HG03064 (cell line): ENCODE measurements at regions not wholly inside any gene's neighbourhood (a gene's known extent, or its start where the extent isn't known, plus 50 kb on each side); places are given as distances from the start of the nearest gene placed in this dataset.

Experiments used
- ATAC-seq: cut with Tn5 transposase; IDR thresholded peaks from one replicate; pipeline ENCODE4 v1.9.1; 2021; ENCODE audit warnings: low read depth; ENCODE audit not compliant: unreplicated experiment

DNA sequence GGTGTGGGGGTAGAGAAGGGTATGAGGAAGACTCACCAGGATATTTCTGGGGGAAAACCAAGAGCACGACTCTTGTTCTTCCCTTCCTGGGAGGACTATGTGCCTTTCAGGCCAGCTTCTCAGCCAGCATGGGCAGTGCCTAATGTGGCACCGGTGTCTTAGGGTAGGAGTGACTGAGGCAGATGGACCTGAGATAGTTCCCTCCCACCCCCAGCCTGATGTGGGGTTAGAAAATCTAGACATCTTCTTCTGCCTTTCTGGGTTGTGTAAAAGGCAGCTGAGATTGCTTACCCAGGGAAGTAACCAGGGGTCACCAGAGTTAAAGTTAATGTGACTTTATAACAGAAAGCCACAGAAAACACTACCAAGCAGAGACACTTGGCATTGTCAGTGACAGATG is 127.3 kb downstream of the TMA16 start:
- no peak for ATAC-seq

DNA sequence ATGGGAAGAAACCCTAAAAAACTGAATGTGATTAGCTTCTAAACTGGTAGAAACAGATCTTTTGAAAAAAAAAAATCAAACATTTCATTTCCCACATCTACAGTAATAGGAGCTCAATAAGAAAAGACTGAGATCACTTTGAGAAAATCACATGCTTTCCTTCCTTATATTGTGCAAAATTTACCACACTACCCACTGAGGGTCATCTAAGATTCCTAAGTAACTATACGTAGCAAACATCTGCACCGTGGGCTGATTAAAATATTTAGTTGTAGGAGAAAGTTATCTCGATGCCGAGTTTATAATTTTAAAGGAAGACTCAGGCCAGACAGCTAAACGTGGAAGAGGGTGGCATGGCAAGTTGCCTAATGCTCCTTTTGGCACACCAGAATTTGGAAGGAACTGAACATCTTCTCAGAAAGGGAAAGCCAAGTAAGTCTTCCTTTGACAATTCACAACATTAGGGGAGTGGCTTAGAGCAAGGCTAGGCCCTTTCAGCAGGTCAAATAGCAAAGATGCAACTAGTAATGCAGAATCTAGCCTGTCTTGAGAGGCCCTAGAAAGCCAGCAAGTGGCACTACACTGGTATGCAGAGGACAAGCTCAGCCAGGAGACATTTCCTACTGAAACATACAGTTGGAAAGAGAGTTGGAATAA is 128.0 kb downstream of the TMA16 start:
- ATAC-seq: no peak

DNA sequence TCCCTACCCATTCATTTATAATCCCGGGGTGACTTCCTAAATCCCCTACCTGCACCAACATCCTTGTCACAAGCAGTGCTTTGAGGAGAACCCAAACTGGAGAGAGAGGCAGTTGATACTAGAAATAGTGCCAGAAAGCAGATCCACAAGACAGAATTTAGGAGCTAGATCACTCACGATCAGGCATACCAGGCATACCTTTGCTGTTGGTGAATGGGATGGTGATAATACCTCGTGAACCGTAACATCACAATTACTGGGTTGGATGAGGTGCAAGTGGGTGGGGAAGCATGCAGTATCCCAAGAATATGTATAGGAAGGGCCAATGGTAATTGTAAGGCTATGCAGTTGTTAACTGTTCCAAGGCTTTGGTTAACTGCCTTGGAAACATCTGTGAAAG is 129.3 kb downstream of the TMA16 start:
- no peak for ATAC-seq

DNA sequence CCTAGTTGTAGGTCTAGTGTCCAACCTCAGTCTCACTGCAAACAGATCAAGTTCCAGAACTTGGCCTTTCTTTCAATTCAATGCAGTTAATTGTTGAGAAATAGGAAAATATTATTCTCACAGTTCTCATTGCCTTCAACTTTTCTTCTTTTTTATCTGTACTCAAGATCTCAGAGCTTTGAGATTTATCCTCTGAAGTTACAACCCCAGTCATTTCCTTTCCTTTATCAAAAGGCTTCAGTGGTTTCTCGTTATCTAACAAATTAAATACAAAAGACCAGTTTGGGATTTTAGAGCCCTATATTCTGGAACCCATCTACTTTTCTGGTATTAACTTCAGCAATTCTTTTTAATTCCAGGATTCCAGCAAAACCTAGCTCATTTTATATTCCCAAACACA is 130.2 kb downstream of the TMA16 start:
- no peak for ATAC-seq

DNA sequence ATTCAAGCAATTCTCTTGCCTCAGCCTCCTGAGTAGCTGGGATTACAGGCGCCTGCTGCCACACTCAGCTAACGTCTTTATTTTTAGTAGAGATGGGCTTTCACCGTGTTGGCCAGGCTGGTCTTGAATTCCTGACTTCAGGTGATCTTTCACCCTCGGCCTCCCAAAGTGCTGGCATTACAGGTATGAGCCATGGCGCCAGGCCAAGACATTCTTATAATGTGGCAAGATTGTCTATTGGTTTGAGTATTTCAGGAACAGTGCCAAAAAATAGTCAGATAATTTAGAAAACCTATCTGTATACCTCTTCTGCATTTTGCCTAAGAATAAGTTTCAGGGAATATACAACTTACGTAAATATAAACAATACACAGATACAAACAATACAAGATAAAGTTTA is 136.8 kb downstream of the TMA16 start:
- ATAC-seq: no peak

DNA sequence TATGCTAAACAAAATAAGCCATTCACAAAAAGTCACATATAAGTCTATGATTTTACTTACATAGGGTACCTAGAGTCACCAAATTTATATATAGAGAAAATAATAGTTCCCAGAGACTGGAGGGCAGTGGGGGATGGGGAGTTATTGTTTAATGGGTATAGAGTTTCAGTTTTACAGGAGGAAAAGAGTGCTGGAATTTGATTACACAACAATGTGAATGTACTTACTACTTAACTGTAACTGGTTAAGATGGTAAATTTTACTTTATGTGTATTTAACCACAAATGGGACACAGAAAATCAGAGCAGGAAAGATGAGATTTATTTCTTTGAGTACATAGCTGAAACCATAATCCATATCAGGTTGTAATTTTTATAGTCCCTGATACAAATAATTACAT is 144.4 kb downstream of the TMA16 start:
- ATAC-seq: no peak

DNA sequence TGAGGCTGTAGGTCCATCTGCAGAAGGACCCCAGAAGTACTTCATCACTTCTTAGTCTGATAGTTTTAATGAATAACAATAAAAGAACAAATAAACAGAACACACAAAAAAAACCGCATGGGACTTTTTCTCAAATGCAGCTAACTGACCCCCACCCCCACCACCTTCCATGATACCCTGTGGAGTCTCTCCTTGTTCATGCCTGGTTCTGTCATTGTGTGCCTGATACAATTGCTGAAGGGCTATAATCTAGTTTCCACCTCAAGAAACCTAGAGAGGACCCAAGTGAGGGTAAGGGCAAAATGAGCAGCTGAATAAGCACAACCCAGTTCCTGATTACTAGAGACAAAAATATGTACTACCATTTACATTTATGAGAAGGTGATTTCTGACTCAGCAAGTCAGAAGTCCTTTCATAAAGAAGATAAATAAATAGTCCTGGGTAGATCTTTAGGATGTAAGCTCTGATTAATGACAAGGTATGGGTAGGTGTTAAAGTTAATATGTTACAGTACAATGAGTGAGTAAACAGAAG is 155.1 kb downstream of the TMA16 start:
- ATAC-seq: no peak

DNA sequence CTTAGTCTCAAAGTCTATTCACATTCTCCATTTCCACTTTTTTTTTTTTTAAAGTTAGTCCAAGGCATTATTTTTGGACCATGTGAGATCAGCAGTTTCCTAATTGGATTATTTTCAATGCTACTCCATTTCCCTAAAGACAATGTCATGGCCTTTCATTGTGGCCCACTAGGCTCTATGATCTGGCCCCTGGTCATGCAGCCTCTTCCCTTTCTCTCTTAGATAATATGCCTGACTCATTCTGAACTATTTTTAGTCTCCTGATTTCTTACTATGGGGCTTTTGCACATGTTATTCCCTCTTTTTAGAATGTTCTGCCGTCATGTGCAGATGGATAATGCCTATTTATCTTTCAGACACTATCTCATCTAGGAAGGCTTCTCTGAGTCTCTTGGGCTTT is 157.3 kb downstream of the TMA16 start:
- no peak for ATAC-seq

DNA sequence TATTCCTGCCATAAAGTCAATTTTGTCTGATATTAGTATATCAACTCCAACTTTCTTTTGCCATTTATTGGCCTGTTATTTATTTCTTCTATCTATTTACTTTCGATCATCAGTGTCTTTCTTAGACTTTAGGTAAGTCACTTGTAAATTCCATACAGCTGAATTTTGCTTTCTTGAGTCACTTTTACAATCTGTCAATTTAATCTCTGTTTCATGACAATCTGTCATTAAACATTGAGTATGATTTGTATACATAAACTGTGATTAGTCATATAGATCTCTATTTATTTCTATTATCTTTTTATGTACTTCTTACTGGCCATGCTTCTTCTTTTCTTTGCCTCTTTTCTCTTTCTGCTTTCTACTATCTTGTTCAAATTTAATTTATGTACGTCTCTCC is 160.1 kb downstream of the TMA16 start:
- ATAC-seq: no peak

DNA sequence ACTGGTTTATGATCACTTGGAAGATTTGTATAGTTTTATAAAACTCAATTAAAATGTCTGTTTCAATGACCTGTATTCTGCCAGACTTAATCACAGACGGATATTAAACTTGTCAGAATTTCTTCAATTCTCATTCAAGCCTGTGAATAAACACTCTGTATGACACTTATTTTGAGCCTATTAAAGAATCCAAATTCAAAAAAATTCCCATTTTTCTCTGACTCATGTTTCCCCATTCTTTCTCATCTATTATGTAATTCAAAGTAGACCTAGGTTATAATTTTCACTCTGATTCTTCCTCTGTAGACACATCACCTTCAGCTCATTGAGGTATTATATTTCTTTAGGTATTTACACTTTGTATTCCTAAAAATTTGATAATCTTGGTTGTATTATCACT is 166.1 kb downstream of the TMA16 start:
- ATAC-seq: no peak

DNA sequence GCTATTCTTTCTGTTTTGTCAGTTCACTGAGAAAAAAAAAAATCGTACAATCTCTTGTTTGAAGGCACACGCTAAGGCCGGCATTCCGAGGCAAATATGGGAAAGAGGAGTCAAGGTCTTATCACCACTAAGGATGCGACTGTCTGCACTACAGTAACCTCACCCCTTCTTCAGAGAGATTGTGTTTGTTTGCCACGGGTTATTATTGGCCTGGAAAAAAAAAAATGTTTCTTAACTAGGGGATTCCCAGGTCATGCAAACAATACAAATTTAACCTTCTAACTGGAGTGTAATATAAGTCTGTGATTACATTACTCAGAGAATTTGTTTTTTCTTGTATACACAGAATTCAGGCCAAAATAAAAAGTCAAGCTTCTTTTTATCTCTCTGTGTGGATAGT is 168.3 kb downstream of the TMA16 start:
- no peak for ATAC-seq

DNA sequence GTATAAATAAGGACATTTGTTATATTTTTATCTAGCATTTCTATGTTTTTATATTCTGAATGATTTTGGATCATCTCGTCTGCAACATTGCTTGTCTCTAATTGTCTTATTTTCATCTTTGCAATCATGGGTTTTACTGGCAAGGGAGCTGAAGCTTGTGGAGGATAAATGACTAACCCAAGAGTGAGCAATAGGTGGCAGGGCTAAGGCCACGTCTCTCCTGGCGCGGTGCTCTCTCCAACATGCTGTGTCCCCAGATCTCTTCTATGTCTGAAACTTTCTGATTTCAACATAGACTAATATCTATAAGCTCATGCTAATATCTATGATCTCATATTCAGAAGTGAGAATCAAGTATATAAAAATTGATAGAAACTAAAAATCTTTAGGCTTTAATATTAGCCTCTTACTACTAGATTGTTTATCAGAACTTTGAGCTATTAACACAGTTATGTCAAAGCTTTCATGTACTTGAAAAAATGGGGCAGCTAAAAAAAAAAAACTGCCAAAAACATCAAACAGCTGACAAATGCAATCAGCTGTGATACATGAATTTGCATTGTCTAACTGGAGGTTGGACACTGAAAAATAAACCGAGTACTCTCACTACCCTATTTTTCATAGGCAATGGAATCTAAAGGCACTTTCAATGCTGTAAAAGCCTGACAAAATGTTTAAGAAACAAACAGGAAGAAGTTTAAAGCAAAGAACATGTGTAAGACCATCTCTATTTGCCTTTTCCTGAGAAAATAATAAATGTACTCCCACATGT is 169.2 kb downstream of the TMA16 start:
- peak; percentile 77 for ATAC-seq

DNA sequence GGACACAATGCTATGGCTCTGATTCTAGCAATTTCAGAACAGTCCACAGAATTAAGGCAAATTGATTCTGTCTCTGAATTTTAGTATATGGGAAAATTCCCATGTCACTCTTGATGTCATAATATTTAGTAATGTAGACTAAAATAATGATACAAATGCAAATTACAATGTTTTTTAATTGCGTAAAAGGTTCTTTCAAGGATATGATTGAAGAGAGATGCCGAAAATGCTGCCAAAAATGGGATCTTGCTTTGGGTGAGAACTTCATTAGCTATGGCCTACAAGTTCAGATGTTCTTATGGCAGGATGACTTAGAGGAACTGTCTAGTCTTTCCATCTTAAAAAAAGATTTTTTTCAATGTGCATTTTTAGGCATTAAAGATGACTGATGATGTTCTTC is 170.6 kb downstream of the TMA16 start:
- ATAC-seq: no peak

DNA sequence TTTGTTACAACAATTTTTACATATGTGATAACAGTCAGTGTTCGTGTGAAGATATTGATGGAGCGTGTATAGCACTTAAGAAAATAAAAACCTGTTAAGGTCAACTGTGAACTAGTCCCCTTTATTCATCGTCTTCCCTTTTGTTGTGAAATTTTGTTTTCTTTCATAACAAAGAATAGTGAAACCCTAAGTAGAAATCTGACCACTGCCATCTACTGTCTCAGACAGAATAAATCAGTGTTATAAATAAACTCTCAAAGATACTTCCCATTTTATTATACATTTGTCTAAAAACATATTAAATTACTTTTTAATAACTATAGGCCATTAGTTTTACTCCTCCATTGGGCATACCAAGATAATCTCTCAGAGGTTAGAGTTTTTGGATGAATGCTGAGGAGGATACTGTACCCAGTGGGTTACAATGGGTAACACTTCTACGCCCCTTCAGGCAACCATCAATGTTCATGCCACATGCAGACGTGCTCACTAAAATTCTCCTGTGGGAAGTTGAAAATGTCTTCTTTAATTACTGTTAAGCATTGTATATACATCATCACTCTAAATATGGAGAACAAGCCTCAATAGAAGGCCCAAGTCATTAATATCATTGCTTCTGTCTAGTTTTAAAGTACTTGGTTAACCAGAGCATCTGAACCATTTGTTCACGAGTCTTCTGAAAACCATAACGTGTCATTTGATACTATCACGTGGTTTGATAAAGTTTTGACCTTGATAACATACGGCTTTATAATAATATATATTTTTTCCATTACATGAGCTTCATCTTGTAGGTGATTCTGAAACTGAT is 171.2 kb downstream of the TMA16 start:
- peak; percentile 43 for ATAC-seq

DNA sequence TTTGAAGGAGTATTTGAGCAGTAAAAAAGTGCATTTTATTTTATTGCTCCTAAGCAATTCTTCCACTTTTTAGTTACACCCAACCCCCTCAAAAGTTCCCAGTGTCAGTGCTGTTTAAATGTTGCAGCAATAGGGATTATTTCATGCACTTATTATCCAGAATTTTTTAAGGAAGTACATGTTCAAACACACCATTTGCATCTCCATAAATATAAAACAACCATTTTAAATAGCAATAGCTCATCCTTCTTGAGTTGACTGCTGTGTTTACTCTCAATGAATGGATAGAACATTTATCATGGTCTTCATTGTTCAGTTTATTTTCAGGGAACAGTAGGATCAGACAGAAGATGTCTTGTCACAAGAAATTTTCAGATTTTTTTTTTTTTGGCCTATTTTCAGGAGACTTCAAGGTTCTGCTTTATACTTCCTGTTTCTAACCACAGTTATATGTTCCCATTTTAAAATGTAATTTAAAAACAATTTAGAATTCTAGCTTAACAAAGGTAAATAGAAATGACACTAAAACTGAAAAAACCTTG is 171.9 kb downstream of the TMA16 start:
- ATAC-seq: no peak

DNA sequence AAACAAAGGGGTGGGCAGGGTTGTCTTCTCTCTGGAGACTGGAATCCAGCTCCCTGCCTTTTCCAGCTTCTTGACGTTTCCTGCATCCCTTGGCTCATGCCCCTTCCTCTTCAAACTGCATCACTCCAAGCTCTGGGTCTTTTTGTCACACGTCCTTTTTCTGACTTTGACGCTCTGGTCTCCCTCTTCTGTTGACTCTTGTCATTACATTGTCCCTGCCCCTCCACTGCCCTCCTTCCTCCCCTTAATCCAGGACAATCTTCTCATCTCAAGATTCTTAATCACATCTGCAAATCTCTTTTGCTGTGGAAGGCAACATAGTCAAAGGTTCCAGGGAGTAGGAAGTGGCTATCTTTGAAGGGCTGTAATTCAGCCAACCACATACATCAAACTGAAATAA is 178.3 kb downstream of the TMA16 start:
- ATAC-seq: no peak

DNA sequence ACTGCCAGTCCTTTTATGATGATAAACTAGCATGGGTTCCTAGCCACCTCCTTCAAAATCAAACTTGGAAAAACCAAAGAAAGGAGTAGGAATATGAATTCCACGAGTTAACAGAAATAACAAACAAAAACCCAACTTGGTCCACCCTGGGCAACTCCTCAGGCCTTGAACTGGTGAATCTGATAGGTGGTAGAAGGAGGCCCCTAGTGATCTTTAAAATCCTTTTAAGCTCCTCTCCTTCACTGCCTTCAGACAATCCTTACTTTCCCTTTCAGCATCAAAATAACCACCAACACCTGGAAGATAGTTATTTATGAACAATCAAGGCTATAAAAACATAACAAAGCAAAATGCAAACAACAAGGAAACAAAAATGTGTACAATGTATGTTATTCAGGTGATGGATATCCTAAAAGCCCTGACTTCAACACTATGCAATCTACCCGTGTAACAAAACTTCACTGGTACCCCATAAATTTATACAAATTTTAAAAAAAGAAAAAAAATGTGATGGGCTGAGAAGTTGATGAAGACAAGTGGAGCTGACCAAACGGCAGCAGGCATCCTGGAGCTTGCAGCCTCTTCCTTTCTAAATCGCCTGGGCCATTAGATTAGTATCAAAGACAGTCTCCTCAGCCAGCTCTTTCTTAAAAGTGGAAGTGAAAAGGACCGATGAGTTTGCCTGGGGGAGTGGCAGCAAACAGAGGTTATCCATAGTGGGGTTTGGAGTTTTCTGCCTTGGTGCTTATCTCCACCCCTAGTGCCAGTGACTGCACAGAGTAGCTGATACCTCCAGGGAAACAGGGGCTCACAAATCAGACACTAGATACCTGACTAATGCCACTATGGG is 179.6 kb downstream of the TMA16 start:
- ATAC-seq: no peak

DNA sequence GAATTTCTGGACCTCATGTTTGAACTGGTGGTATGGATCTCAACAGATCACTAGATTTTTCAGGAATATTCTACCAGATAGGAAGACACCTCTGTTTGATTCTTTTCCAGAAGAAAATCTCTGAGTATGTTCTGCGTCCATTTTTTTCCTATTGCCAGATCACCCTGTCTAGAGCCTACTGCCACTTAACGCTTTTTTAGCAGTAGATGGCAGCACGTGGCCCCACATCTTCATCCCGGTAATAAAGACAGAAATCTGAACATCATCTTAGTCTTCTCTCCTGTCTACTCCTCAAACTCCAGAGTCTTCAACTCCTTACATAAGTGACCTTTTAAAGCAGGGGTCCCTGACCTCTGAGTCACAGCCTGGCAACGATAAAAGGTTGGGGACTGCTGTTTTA is 184.7 kb downstream of the TMA16 start:
- ATAC-seq: no peak

DNA sequence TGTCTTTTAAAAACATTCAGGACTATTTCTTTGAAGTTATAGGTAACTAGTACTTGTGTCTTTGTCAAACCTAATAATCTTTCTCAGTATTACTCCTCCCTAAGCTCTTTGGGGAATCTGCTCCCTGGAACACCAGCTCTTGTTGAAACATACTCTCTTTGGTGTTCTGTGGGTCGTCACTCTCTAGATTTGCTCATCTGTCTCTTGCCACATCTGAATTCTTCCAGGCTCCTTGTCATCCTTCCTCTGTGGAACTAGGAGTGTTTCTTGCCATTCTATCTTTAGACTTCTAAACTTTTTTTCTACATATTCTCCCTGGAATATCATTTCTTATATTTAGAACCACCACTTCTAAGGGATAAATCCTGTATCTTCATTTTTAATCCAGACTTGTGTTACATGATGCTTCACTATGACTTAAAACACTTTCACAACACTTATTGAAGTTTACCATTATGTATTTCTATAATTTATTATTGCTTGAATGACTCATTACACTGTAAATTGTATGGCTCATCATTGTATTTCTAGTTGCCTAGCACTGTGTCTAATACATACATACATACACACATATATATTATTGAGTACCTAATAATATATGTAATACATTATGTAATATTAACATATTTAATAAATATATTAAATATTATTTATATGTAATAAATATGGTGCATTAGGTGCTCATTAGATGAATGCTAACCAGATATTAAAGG is 186.1 kb downstream of the TMA16 start:
- no peak for ATAC-seq
